A549 (cell line): ENCODE measurements at regions not wholly inside any gene's neighbourhood (a gene's known extent, or its start where the extent isn't known, plus 50 kb on each side); places are given as distances from the start of the nearest gene placed in this dataset.

Experiments
- ATAC-seq, 2 experiments: fragments of 200-7000 bp in 1 of 2; fragments of >200 bp in 1 of 2; cut with Nextera tagmentation in 1 of 2; cut with Tn5 transposase in 1 of 2; 3 replicates each; pipeline versions ENCODE4 v1.8.0 to v1.9.1; 2018 to 2020; ENCODE audit warnings: mild to moderate bottlenecking in 1 of 2, moderate library complexity in 1 of 2
- CTCF ChIA-PET: fragments of 300-600 bp; sonication (Branson Sonifier 250); formaldehyde crosslinking; extraction: SDS; loops from one replicate; lab custom pipeline; 2021; ENCODE audit warnings: antibody characterized with exemption, inconsistent platforms; lab: Yijun Ruan, JAX
- POLR2A ChIA-PET: fragments of 350-600 bp; formaldehyde crosslinking; extraction: SDS; loops from one replicate; lab custom pipeline; 2021; ENCODE audit warnings: antibody characterized with exemption, inconsistent platforms; lab: Yijun Ruan, JAX
- DNase-seq, 2 experiments: peaks; one replicate each; pipeline versions ENCODE4 v3.0.0 to v3.0.0-alpha.2; 2011 to 2016; ENCODE audit warnings: low read depth in 1 of 2, low spot score in 1 of 2
- FAIRE-seq: peaks from 2 replicates; lab custom pipeline; 2011; peaks lifted over from hg19 to GRCh38; lab: Jason Lieb, UNC
- H3K27ac ChIP-seq, 2 experiments: fragments of >200 bp; sonication (Bioruptor Twin); formaldehyde crosslinking; 3 replicates each; pipeline ENCODE4 v1.5.1; 2016 to 2017
- H3K4me1 ChIP-seq: fragments of >200 bp; sonication (Bioruptor Twin); formaldehyde crosslinking; 3 replicates; pipeline ENCODE4 v1.6.1; 2016
- H3K4me2 ChIP-seq: fragments of >200 bp; sonication (Bioruptor Twin); formaldehyde crosslinking; 3 replicates; pipeline ENCODE4 v1.6.1; 2016
- H3K4me3 ChIP-seq: fragments of >200 bp; sonication (Bioruptor Twin); formaldehyde crosslinking; 3 replicates; pipeline ENCODE4 v1.5.1; 2016
- H3K9me3 ChIP-seq: fragments of >200 bp; sonication (Bioruptor Twin); formaldehyde crosslinking; 3 replicates; pipeline ENCODE4 v1.6.1; 2016
- BHLHE40 ChIP-seq: IDR thresholded peaks from 2 replicates; pipeline ENCODE4 v1.6.1; 2012; ENCODE audit warnings: low read depth, low read length, inconsistent platforms
- EHF ChIP-seq: fragments of 250-450 bp; sonication (Bioruptor Pico); IDR thresholded peaks from 2 replicates; pipeline ENCODE4 v1.5.0; 2020; ENCODE audit warnings: mild to moderate bottlenecking
- FOSB ChIP-seq: fragments of 250-450 bp; sonication (Bioruptor Pico); IDR thresholded peaks from 2 replicates; pipeline ENCODE4 v1.5.0; 2020; ENCODE audit warnings: mild to moderate bottlenecking, moderate library complexity
- FOXS1 ChIP-seq: fragments of 250-450 bp; sonication (Bioruptor Pico); IDR thresholded peaks from 2 replicates; pipeline ENCODE4 v1.5.0; 2020; ENCODE audit warnings: mild to moderate bottlenecking, moderate library complexity
- HDAC2 ChIP-seq: fragments of 200-600 bp; sonication (generic); IDR thresholded peaks from 2 replicates; pipeline ENCODE4 v1.6.1; 2016
- HOXB13 ChIP-seq: fragments of 250-450 bp; sonication (Bioruptor Pico); IDR thresholded peaks from 2 replicates; pipeline ENCODE4 v1.5.0; 2020; ENCODE audit warnings: low read depth, mild to moderate bottlenecking, moderate library complexity
- JUNB ChIP-seq: fragments of >200 bp; sonication (Bioruptor Twin); formaldehyde crosslinking; IDR thresholded peaks from 2 replicates; pipeline ENCODE4 v1.6.1; 2016
- KDM1A ChIP-seq: fragments of 200-600 bp; sonication (generic); IDR thresholded peaks from 2 replicates; pipeline ENCODE4 v1.6.1; 2016; ENCODE audit warnings: low read depth, mild to moderate bottlenecking
- MAFK ChIP-seq: fragments of 450-650 bp; IDR thresholded peaks from 2 replicates; pipeline ENCODE4 v1.6.1; 2014; ENCODE audit not compliant: partially characterized antibody
- MYC ChIP-seq: IDR thresholded peaks from 2 replicates; pipeline ENCODE4 v1.6.1; 2012; ENCODE audit warnings: mild to moderate bottlenecking, inconsistent platforms, low read length, improper control_type of control experiment, borderline replicate concordance
- NPAS2 ChIP-seq: fragments of 250-450 bp; sonication (Bioruptor Pico); IDR thresholded peaks from 2 replicates; pipeline ENCODE4 v1.8.0; 2022; ENCODE audit warnings: mild to moderate bottlenecking, moderate library complexity, borderline replicate concordance
- RARB ChIP-seq: fragments of 250-450 bp; sonication (Bioruptor Pico); IDR thresholded peaks from 2 replicates; pipeline ENCODE4 v1.8.0; 2021; ENCODE audit warnings: mild to moderate bottlenecking, moderate library complexity
- RFX5 ChIP-seq: fragments of 450-650 bp; IDR thresholded peaks from 2 replicates; pipeline ENCODE4 v1.7.1; 2014; ENCODE audit warnings: antibody characterized with exemption, mild to moderate bottlenecking, moderate library complexity
- RNF2 ChIP-seq: fragments of 200-600 bp; sonication (generic); IDR thresholded peaks from 2 replicates; pipeline ENCODE4 v1.6.1; 2016; ENCODE audit warnings: low read depth, mild to moderate bottlenecking, antibody characterized with exemption, moderate library complexity, borderline replicate concordance
- ZNF302 ChIP-seq: fragments of 250-450 bp; sonication (Bioruptor Pico); IDR thresholded peaks from 2 replicates; pipeline ENCODE4 v1.9.0; 2021; ENCODE audit warnings: inconsistent platforms, mild to moderate bottlenecking, moderate library complexity
- ZSCAN20 ChIP-seq: fragments of 250-450 bp; sonication (Bioruptor Pico); IDR thresholded peaks from 2 replicates; pipeline ENCODE4 v1.8.0; 2022; ENCODE audit warnings: mild to moderate bottlenecking, moderate library complexity
- WGBS: methylation state at CpG from one replicate; pipeline ENCODE4 v1.1.6; 2017; ENCODE audit errors: missing lambda C conversion rate; 5-methylcytosine and 5-hydroxymethylcytosine counted together
- TF ChIP-seq, protein P1 (sequence below): fragments of 450-650 bp; IDR thresholded peaks from 2 replicates; pipeline ENCODE4 v1.6.1; 2014; ENCODE audit warnings: antibody characterized with exemption
- TF ChIP-seq, protein P2 (sequence below): fragments of >200 bp; sonication (Bioruptor Twin); formaldehyde crosslinking; IDR thresholded peaks from 3 replicates; pipeline ENCODE4 v1.5.1; 2016
- TF ChIP-seq, protein P3 (sequence below): fragments of 150-350 bp; IDR thresholded peaks from 2 replicates; pipeline ENCODE4 v1.6.1; 2014; ENCODE audit warnings: low read depth, mild to moderate bottlenecking, low read length
- TF ChIP-seq, protein P4 (sequence below): fragments of 200-600 bp; sonication (generic); IDR thresholded peaks from 2 replicates; pipeline ENCODE4 v1.6.1; 2016; ENCODE audit warnings: antibody characterized with exemption, mild to moderate bottlenecking, moderate library complexity
- TF ChIP-seq, protein P5 (sequence below): fragments of >200 bp; sonication (Bioruptor Twin); formaldehyde crosslinking; IDR thresholded peaks from 3 replicates; pipeline ENCODE4 v1.6.1; 2016

DNA sequence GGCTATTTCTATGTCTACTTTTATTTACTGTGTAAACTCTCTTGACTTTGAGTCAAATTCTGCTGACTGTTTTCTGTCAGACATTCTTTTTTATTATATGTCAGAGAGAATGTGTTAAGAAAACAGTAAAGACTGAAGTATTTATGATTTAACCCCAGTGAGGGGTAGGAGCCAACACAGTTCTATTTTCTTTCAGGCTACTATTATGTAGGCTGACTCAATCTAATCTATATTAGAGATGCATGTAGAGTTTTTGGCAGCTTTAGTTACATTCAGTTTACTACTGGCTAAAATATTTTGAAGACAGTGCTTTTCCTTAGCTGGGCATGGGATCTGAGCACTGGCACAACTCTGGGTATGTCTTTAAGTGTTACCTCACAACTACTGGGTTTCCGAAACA, 1108.0 kb downstream of the CDH11 start:
- no peak overlapping the region for H3K4me2 ChIP-seq
- no peak overlapping the region for H3K4me3 ChIP-seq
- H3K4me1 ChIP-seq: no peaks in the 10 kb centered on the region
- FAIRE-seq: no peak
- no peak for DNase-seq
- WGBS: 50% methylated on average over 1 of the region's 1 CpG
- POLR2A ChIA-PET: no interaction called here
- CTCF ChIA-PET: interaction anchor here (0.6 kb wide), 1 partner anchor 39 kb away, joined by 3 read pairs; no protein-coding TSS in a partner anchor
- no peaks in the 10 kb centered on the region for H3K9me3 ChIP-seq
- TF ChIP-seq NPAS2 (CRISPR knock-in tag) (no peak), EHF (no peak), BHLHE40 (no peak), MAFK (no peak), HDAC2 (no peak), FOXS1 (CRISPR knock-in tag) (no peak), RARB (CRISPR knock-in tag) (no peak), RNF2 (no peak), MYC (no peak), JUNB (no peak), HOXB13 (CRISPR knock-in tag) (no peak), KDM1A (no peak)
- TF ChIP-seq, protein P1, sequence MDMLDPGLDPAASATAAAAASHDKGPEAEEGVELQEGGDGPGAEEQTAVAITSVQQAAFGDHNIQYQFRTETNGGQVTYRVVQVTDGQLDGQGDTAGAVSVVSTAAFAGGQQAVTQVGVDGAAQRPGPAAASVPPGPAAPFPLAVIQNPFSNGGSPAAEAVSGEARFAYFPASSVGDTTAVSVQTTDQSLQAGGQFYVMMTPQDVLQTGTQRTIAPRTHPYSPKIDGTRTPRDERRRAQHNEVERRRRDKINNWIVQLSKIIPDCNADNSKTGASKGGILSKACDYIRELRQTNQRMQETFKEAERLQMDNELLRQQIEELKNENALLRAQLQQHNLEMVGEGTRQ: no peak
- TF ChIP-seq, protein P2, sequence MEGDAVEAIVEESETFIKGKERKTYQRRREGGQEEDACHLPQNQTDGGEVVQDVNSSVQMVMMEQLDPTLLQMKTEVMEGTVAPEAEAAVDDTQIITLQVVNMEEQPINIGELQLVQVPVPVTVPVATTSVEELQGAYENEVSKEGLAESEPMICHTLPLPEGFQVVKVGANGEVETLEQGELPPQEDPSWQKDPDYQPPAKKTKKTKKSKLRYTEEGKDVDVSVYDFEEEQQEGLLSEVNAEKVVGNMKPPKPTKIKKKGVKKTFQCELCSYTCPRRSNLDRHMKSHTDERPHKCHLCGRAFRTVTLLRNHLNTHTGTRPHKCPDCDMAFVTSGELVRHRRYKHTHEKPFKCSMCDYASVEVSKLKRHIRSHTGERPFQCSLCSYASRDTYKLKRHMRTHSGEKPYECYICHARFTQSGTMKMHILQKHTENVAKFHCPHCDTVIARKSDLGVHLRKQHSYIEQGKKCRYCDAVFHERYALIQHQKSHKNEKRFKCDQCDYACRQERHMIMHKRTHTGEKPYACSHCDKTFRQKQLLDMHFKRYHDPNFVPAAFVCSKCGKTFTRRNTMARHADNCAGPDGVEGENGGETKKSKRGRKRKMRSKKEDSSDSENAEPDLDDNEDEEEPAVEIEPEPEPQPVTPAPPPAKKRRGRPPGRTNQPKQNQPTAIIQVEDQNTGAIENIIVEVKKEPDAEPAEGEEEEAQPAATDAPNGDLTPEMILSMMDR: no peak
- TF ChIP-seq, protein P3, sequence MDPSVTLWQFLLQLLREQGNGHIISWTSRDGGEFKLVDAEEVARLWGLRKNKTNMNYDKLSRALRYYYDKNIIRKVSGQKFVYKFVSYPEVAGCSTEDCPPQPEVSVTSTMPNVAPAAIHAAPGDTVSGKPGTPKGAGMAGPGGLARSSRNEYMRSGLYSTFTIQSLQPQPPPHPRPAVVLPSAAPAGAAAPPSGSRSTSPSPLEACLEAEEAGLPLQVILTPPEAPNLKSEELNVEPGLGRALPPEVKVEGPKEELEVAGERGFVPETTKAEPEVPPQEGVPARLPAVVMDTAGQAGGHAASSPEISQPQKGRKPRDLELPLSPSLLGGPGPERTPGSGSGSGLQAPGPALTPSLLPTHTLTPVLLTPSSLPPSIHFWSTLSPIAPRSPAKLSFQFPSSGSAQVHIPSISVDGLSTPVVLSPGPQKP: no peak
- TF ChIP-seq, protein P4, sequence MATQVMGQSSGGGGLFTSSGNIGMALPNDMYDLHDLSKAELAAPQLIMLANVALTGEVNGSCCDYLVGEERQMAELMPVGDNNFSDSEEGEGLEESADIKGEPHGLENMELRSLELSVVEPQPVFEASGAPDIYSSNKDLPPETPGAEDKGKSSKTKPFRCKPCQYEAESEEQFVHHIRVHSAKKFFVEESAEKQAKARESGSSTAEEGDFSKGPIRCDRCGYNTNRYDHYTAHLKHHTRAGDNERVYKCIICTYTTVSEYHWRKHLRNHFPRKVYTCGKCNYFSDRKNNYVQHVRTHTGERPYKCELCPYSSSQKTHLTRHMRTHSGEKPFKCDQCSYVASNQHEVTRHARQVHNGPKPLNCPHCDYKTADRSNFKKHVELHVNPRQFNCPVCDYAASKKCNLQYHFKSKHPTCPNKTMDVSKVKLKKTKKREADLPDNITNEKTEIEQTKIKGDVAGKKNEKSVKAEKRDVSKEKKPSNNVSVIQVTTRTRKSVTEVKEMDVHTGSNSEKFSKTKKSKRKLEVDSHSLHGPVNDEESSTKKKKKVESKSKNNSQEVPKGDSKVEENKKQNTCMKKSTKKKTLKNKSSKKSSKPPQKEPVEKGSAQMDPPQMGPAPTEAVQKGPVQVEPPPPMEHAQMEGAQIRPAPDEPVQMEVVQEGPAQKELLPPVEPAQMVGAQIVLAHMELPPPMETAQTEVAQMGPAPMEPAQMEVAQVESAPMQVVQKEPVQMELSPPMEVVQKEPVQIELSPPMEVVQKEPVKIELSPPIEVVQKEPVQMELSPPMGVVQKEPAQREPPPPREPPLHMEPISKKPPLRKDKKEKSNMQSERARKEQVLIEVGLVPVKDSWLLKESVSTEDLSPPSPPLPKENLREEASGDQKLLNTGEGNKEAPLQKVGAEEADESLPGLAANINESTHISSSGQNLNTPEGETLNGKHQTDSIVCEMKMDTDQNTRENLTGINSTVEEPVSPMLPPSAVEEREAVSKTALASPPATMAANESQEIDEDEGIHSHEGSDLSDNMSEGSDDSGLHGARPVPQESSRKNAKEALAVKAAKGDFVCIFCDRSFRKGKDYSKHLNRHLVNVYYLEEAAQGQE: no peak
- no peak overlapping the region for H3K27ac ChIP-seq
- no peak for ATAC-seq

DNA sequence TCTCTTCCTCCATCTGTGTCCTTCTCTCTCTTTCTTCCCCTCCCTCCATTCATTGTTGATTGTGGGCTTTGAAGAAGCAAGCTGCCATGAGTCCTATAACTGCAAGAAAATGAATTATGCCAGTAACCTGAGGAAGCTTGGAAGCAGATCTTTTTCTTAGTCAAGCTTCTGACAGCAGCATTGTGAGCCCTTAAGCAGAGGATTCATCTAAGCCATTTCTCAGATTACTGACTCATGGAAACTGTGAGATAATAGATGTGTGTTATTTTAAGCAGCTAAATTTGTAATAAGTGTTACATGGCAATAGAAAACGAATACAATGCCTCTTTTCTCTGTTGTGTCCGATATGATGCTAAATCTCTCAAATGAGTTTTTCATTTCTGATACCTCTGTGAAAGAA, 1109.7 kb downstream of the CDH11 start:
- Histone ChIP-seq H3K27ac (no peak overlapping the region), H3K9me3 (no peaks in the 10 kb centered on the region), H3K4me3 (no peak overlapping the region), H3K4me1 (no peaks in the 10 kb centered on the region)
- no peak for FAIRE-seq
- no peak for ATAC-seq
- ChIA-PET CTCF (no interaction called here), POLR2A (no interaction called here)
- no peak for DNase-seq
- WGBS: 3% methylated on average over 2 of the region's 2 CpGs
- TF ChIP-seq ZSCAN20 (CRISPR knock-in tag) (no peak), FOXS1 (CRISPR knock-in tag) (no peak), RFX5 (no peak), JUNB (no peak), FOSB (CRISPR knock-in tag) (no peak), ZNF302 (CRISPR knock-in tag) (no peak)
- TF ChIP-seq, protein P5, sequence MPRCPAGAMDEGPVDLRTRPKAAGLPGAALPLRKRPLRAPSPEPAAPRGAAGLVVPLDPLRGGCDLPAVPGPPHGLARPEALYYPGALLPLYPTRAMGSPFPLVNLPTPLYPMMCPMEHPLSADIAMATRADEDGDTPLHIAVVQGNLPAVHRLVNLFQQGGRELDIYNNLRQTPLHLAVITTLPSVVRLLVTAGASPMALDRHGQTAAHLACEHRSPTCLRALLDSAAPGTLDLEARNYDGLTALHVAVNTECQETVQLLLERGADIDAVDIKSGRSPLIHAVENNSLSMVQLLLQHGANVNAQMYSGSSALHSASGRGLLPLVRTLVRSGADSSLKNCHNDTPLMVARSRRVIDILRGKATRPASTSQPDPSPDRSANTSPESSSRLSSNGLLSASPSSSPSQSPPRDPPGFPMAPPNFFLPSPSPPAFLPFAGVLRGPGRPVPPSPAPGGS: no peak
- TF ChIP-seq, all 56 proteins: peak for 0
- no peak overlapping the region for H3K4me2 ChIP-seq
